Osteocyte (in vitro differentiated cells): ENCODE measurements at regions not wholly inside any gene's neighbourhood (a gene's known extent, or its start where the extent isn't known, plus 50 kb on each side); places are given as distances from the start of the nearest gene placed in this dataset.

Experiments used
- DNase-seq: peaks from one replicate; pipeline ENCODE4 v3.0.0; 2021; ENCODE audit warnings: mixed read lengths; ENCODE audit not compliant: unreplicated experiment; ENCODE audit errors: extremely low spot score
- H3K27ac Mint-ChIP-seq: one replicate; pipeline ENCODE4 v1.8.0; 2021; ENCODE audit warnings: mild to moderate bottlenecking, mixed read lengths; ENCODE audit not compliant: unreplicated experiment
- H3K27me3 Mint-ChIP-seq: one replicate; pipeline ENCODE4 v1.8.0; 2021; ENCODE audit warnings: mixed read lengths; ENCODE audit not compliant: unreplicated experiment
- H3K36me3 Mint-ChIP-seq: one replicate; pipeline ENCODE4 v1.8.0; 2021; ENCODE audit warnings: mixed read lengths; ENCODE audit not compliant: unreplicated experiment
- H3K4me1 Mint-ChIP-seq: one replicate; pipeline ENCODE4 v1.8.0; 2021; ENCODE audit warnings: mixed read lengths; ENCODE audit not compliant: unreplicated experiment
- H3K4me3 Mint-ChIP-seq: one replicate; pipeline ENCODE4 v1.8.0; 2021; ENCODE audit warnings: mild to moderate bottlenecking, moderate library complexity, mixed read lengths; ENCODE audit not compliant: unreplicated experiment
- H3K9me3 Mint-ChIP-seq: one replicate; pipeline ENCODE4 v1.8.0; 2021; ENCODE audit warnings: mixed read lengths; ENCODE audit not compliant: unreplicated experiment
- CTCF ChIP-seq: fragments of 200-600 bp; sonication (generic); IDR thresholded peaks from 2 replicates; pipeline ENCODE4 v1.5.0; 2021; ENCODE audit warnings: antibody characterized with exemption, mild to moderate bottlenecking, moderate library complexity

- Mint-ChIP-seq H3K4me1 (no peaks in the 10 kb centered on the region), H3K9me3 (no peaks in the 10 kb centered on the region), H3K36me3 (no peaks in the 10 kb centered on the region), H3K27me3 (no peaks in the 10 kb centered on the region), H3K27ac (no peak overlapping the region), H3K4me3 (no peak overlapping the region)
- TF ChIP-seq CTCF, result no peak
- DNase-seq, result no peak
Measured at GRCh38 chr2:59900728-59901452, 652.6 kb downstream of the BCL11A start.

- no peak for TF ChIP-seq CTCF
- Mint-ChIP-seq H3K27me3 (no peaks in the 10 kb centered on the region), H3K9me3 (no peaks in the 10 kb centered on the region), H3K4me3 (no peak overlapping the region), H3K27ac (no peak overlapping the region), H3K36me3 (no peaks in the 10 kb centered on the region), H3K4me1 (no peaks in the 10 kb centered on the region)
- DNase-seq, result no peak
Measured at GRCh38 chr2:59899692-59900091, 653.8 kb downstream of the BCL11A start.

- Mint-ChIP-seq H3K4me3 (no peak overlapping the region), H3K27ac (no peak overlapping the region), H3K36me3 (no peaks in the 10 kb centered on the region), H3K9me3 (no peaks in the 10 kb centered on the region), H3K27me3 (no peaks in the 10 kb centered on the region), H3K4me1 (no peaks in the 10 kb centered on the region)
- no peak for TF ChIP-seq CTCF
- DNase-seq, result no peak
Measured at GRCh38 chr2:59896499-59897245, 656.8 kb downstream of the BCL11A start.

GRCh38 chr2:59893612-59894011 is 659.8 kb downstream of the BCL11A start:
- H3K27me3 Mint-ChIP-seq, result no peaks in the 10 kb centered on the region
- TF ChIP-seq CTCF, result no peak
- no peak overlapping the region for H3K27ac Mint-ChIP-seq
- no peaks in the 10 kb centered on the region for H3K36me3 Mint-ChIP-seq
- H3K4me3 Mint-ChIP-seq, result no peak overlapping the region
- no peak for DNase-seq
- no peaks in the 10 kb centered on the region for H3K4me1 Mint-ChIP-seq
- no peaks in the 10 kb centered on the region for H3K9me3 Mint-ChIP-seq

- no peak for TF ChIP-seq CTCF
- no peak overlapping the region for H3K4me3 Mint-ChIP-seq
- no peaks in the 10 kb centered on the region for H3K9me3 Mint-ChIP-seq
- DNase-seq, result no peak
- H3K27ac Mint-ChIP-seq, result no peak overlapping the region
- H3K4me1 Mint-ChIP-seq, result no peaks in the 10 kb centered on the region
- H3K36me3 Mint-ChIP-seq, result no peaks in the 10 kb centered on the region
- peaks cover 2% of the 10 kb centered on the region for H3K27me3 Mint-ChIP-seq
Measured at GRCh38 chr2:59892398-59892797, 661.1 kb downstream of the BCL11A start.
